Neuron (in vitro differentiated cells): ENCODE measurements at regions not wholly inside any gene's neighbourhood (a gene's known extent, or its start where the extent isn't known, plus 50 kb on each side); places are given as distances from the start of the nearest gene placed in this dataset.

Experiments used
- H2AFZ ChIP-seq: one replicate; pipeline ENCODE4 v1.6.1; 2013; ENCODE audit warnings: low read depth, mild to moderate bottlenecking, inconsistent platforms, low read length, moderate library complexity
- H3K27me3 ChIP-seq: one replicate; pipeline ENCODE4 v1.6.1; 2013; ENCODE audit warnings: low read length; ENCODE audit not compliant: insufficient read depth
- H3K36me3 ChIP-seq: one replicate; pipeline ENCODE4 v1.6.1; 2013; ENCODE audit warnings: low read length; ENCODE audit not compliant: insufficient read depth
- H3K4me1 ChIP-seq: one replicate; pipeline ENCODE4 v1.6.1; 2013; ENCODE audit warnings: low read length; ENCODE audit not compliant: insufficient read depth
- H3K4me3 ChIP-seq: 2 replicates; pipeline ENCODE4 v1.5.1; 2013; ENCODE audit warnings: mild to moderate bottlenecking, low read length, moderate library complexity
- H3K9me3 ChIP-seq: one replicate; pipeline ENCODE4 v1.6.1; 2013; ENCODE audit warnings: low read length

DNA sequence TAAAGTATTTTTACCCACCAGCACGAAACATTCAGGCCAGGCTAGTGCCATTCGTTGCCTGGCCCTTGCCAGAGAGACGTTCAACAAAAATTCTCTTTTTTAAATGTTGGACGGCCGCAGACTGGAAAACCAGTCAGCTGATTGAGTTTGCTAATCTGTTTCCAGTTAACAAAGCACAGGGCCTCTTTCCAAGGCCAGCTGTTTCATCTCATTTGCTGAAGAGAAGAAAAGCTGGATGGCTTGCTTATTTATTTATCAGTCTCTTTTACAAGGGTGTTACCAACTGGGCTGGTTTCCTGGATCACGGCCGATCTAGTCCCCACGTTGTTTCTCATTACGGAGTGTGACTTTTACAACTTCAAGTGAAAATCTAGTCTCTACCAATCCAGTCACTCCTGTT, 418.7 kb upstream of the DYNLRB2 start:
- H3K9me3 ChIP-seq, result no peaks in the 10 kb centered on the region

GRCh38 chr16:80121522-80121909, 419.3 kb upstream of the DYNLRB2 start:
- Histone ChIP-seq H3K27me3 (no peaks in the 10 kb centered on the region), H3K9me3 (no peaks in the 10 kb centered on the region), H2AFZ (no peak overlapping the region), H3K4me1 (no peaks in the 10 kb centered on the region), H3K36me3 (no peaks in the 10 kb centered on the region), H3K4me3 (no peak overlapping the region)

More for the DNA sequence above, 418.7 kb upstream of the DYNLRB2 start:
- H3K4me3 ChIP-seq, result no peak overlapping the region
- H3K4me1 ChIP-seq, result no peaks in the 10 kb centered on the region
- H3K27me3 ChIP-seq, result no peaks in the 10 kb centered on the region
- no peak overlapping the region for H2AFZ ChIP-seq
- H3K36me3 ChIP-seq, result no peaks in the 10 kb centered on the region

- Histone ChIP-seq H3K9me3 (no peaks in the 10 kb centered on the region), H3K4me1 (no peaks in the 10 kb centered on the region), H3K36me3 (no peaks in the 10 kb centered on the region), H2AFZ (no peak overlapping the region), H3K4me3 (no peak overlapping the region), H3K27me3 (no peaks in the 10 kb centered on the region)
These were observed 419.8 kb upstream of the DYNLRB2 start for GRCh38 chr16:80120899-80121521.

DNA sequence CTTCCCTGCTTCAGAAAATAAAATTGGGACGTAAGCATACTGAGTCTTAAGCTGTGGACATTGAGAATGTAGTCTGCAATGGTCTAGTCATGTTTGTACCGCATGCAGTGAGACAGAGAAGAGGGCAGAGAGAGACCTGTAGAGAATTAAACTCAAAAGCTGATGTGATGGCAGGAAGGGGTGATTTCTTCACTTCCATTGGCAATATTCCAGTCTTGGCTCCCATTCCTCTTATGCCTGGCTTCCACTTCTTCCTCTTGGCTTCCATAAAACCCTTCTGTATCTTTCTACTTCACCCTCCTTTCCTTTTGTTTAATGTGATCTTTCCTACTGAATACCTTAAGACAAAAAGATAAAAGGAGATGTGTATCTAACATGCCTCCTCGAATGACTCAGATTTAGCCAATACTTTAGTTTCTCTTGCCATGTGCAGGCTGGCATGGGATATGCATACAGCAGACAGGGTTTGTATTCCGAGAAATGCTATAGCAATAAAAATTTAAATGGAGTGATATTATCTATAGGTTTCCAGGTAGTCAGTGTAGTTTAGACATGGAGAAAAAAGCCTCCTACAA, 423.1 kb upstream of the DYNLRB2 start:
- Histone ChIP-seq H3K4me1 (peaks cover 1% of the 10 kb centered on the region), H3K4me3 (no peak overlapping the region), H3K9me3 (no peaks in the 10 kb centered on the region), H3K36me3 (no peaks in the 10 kb centered on the region), H2AFZ (no peak overlapping the region), H3K27me3 (no peaks in the 10 kb centered on the region)

- H3K27me3 ChIP-seq, result no peaks in the 10 kb centered on the region
- no peaks in the 10 kb centered on the region for H3K36me3 ChIP-seq
- peaks cover 1% of the 10 kb centered on the region for H3K4me1 ChIP-seq
- H2AFZ ChIP-seq, result no peak overlapping the region
- H3K9me3 ChIP-seq, result no peaks in the 10 kb centered on the region
- H3K4me3 ChIP-seq, result no peak overlapping the region
These were observed 424.1 kb upstream of the DYNLRB2 start for GRCh38 chr16:80116711-80117110.

DNA sequence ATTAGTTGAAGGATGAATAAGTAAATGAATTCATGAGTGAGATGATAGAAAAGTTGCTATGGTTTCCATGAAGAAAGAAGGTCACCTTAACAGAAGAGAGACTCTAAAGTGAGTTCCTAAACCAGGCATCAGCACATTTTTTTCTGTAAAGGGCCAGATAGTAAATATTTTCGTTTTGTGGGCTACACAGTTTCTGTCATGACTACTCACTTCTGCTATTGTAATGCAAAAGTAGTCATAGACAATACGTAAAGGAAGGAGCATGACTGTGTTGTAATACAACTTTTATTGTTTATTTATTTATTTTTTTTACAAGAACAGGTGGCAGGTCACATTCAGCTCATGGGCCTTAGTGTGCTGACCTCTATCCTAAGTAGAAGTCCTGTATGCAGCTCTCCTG, 426.1 kb upstream of the DYNLRB2 start:
- no peak overlapping the region for H2AFZ ChIP-seq
- no peak overlapping the region for H3K4me3 ChIP-seq
- no peaks in the 10 kb centered on the region for H3K36me3 ChIP-seq
- H3K9me3 ChIP-seq, result no peaks in the 10 kb centered on the region
- H3K27me3 ChIP-seq, result no peaks in the 10 kb centered on the region
- H3K4me1 ChIP-seq, result peaks cover 1% of the 10 kb centered on the region

DNA sequence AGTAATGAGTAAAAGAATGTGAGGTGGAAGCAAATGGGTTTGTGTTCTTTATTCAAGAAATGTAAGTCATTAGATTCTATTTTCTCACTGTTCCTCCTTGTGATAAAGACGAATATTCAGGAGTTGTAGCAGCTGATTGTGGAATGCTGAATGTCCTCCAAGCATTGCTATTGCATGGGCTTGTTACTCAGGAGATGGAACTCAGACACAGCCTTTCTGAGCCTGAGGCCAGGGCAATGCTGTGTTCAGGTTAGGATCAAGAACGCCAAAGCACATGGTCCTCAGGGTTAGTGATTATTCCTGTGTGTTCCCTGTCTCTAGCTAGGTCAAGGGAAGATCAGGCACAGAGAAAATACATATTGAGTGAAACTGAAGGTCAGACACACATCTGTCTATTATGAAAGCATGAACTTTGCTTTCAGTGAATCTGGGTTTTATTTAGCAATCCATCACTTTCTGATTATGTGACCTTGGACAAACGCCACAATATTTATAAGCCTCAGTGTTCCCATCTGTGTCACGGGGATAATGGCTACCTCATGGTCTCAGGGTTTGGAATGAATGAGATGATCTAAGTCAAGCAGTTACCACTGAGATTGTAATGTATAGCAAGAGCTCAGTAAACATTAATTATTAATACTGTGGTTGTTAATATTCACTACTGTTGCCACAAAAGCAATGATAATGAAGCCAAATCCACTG, 426.8 kb upstream of the DYNLRB2 start:
- H2AFZ ChIP-seq, result no peak overlapping the region
- no peaks in the 10 kb centered on the region for H3K9me3 ChIP-seq
- H3K4me1 ChIP-seq, result peaks cover 1% of the 10 kb centered on the region

GRCh38 chr16:80109581-80109980, 431.2 kb upstream of the DYNLRB2 start:
- H3K9me3 ChIP-seq, result no peaks in the 10 kb centered on the region
- no peak overlapping the region for H2AFZ ChIP-seq
- no peak overlapping the region for H3K4me3 ChIP-seq
- no peaks in the 10 kb centered on the region for H3K36me3 ChIP-seq
- H3K27me3 ChIP-seq, result no peaks in the 10 kb centered on the region
- no peaks in the 10 kb centered on the region for H3K4me1 ChIP-seq

More for the DNA sequence above, 426.8 kb upstream of the DYNLRB2 start:
- H3K4me3 ChIP-seq, result no peak overlapping the region
- no peaks in the 10 kb centered on the region for H3K27me3 ChIP-seq
- no peaks in the 10 kb centered on the region for H3K36me3 ChIP-seq

GRCh38 chr16:80107900-80108299, 432.9 kb upstream of the DYNLRB2 start:
- no peak overlapping the region for H2AFZ ChIP-seq
- H3K4me3 ChIP-seq, result no peak overlapping the region
- no peaks in the 10 kb centered on the region for H3K9me3 ChIP-seq
- no peaks in the 10 kb centered on the region for H3K36me3 ChIP-seq
- H3K4me1 ChIP-seq, result no peaks in the 10 kb centered on the region
- H3K27me3 ChIP-seq, result no peaks in the 10 kb centered on the region

- Histone ChIP-seq H3K4me3 (no peak overlapping the region), H3K4me1 (no peaks in the 10 kb centered on the region), H3K27me3 (no peaks in the 10 kb centered on the region)
These were observed 435.0 kb upstream of the DYNLRB2 start for GRCh38 chr16:80105751-80106150.

GRCh38 chr16:80105160-80105559, 435.6 kb upstream of the DYNLRB2 start:
- H3K4me1 ChIP-seq, result no peaks in the 10 kb centered on the region
- no peak overlapping the region for H3K4me3 ChIP-seq
- H3K36me3 ChIP-seq, result no peaks in the 10 kb centered on the region
- no peak overlapping the region for H2AFZ ChIP-seq
- H3K9me3 ChIP-seq, result no peaks in the 10 kb centered on the region
- H3K27me3 ChIP-seq, result no peaks in the 10 kb centered on the region

More at GRCh38 chr16:80105751-80106150, 435.0 kb upstream of the DYNLRB2 start:
- no peak overlapping the region for H2AFZ ChIP-seq
- no peaks in the 10 kb centered on the region for H3K9me3 ChIP-seq
- H3K36me3 ChIP-seq, result no peaks in the 10 kb centered on the region

DNA sequence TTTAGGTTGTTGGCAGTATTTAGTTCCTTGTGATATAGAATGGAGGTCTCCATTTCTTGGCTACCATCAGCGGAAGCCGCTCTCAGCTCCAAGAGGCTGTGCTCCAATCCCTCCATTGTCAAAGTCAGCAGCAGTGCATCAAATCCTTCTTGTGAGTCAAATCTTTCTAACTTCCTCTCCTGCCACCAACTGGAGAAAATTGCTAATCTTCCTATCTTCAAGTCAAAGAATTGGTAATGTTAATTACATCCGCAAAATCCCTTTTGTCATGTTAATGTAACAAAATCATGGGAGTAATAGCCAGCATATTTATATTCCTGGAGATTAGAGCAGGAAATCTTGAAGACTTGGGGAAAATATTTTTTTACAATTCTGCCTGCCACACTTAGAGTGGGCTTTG, 436.4 kb upstream of the DYNLRB2 start:
- Histone ChIP-seq H3K27me3 (no peaks in the 10 kb centered on the region), H3K36me3 (no peaks in the 10 kb centered on the region), H3K9me3 (no peaks in the 10 kb centered on the region), H3K4me3 (no peak overlapping the region), H3K4me1 (no peaks in the 10 kb centered on the region), H2AFZ (no peak overlapping the region)

DNA sequence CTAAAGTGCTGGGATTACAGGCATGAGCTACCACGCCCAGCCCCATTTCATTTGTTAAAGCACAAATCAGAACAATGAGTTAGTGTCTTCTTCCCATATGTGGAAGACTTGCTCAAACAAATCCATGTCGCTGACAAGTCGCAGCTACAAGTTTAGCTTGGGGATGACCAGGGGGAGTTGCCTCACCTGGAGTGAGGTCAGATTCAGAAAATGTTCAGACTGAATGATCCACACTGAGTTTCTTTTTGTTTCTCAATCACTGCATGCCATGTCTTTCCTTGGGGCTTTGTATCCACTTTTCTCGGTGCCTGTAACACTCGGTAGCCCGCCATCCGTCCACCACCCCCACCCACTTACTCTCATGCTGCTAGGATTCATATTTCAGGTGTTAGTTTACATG, 437.3 kb upstream of the DYNLRB2 start:
- Histone ChIP-seq H3K27me3 (no peaks in the 10 kb centered on the region), H3K4me3 (no peak overlapping the region), H3K4me1 (no peaks in the 10 kb centered on the region), H3K9me3 (no peaks in the 10 kb centered on the region), H3K36me3 (no peaks in the 10 kb centered on the region), H2AFZ (no peak overlapping the region)
